IPS-18c (cell line): ENCODE measurements at regions not wholly inside any gene's neighbourhood (a gene's known extent, or its start where the extent isn't known, plus 50 kb on each side); places are given as distances from the start of the nearest gene placed in this dataset.
"Not testable (repeated sequence)": the region's sequence is repeated elsewhere in the genome, so short reads cannot be mapped to it uniquely, and the experiment has no call there.

Experiments used
- H3K4me3 ChIP-seq: 2 replicates; pipeline ENCODE4 v1.7.0; 2013; ENCODE audit warnings: low read depth, mild to moderate bottlenecking, low read length, moderate library complexity; ENCODE audit not compliant: insufficient read depth
- H3K9me3 ChIP-seq: one replicate; pipeline ENCODE4 v1.6.1; 2013; ENCODE audit warnings: mild to moderate bottlenecking, low read length, moderate library complexity; ENCODE audit not compliant: control insufficient read depth, insufficient read depth

- no peaks in the 10 kb centered on the region for H3K9me3 ChIP-seq
- no peak overlapping the region for H3K4me3 ChIP-seq
Measured at GRCh38 chr4:54395013-54395527, 166.0 kb downstream of the PDGFRA start.

- Histone ChIP-seq H3K4me3 (no peak overlapping the region), H3K9me3 (no peaks in the 10 kb centered on the region)
Measured at GRCh38 chr4:54400188-54400587, 171.1 kb downstream of the PDGFRA start.

GRCh38 chr4:54400802-54401201 lies 171.7 kb downstream of the PDGFRA start:
- no peaks in the 10 kb centered on the region for H3K9me3 ChIP-seq
- H3K4me3 ChIP-seq, result no peak overlapping the region

- H3K9me3 ChIP-seq, result no peaks in the 10 kb centered on the region
- H3K4me3 ChIP-seq, result no peak overlapping the region
Measured at GRCh38 chr4:54402880-54403480, 173.9 kb downstream of the PDGFRA start.

GRCh38 chr4:54403700-54404453 lies 174.8 kb downstream of the PDGFRA start:
- H3K9me3 ChIP-seq, result no peaks in the 10 kb centered on the region
- no peak overlapping the region for H3K4me3 ChIP-seq

GRCh38 chr4:54409270-54409817 lies 180.3 kb downstream of the PDGFRA start:
- H3K4me3 ChIP-seq, H3K9me3 ChIP-seq: not testable (repeated sequence)

- Histone ChIP-seq H3K9me3 (peaks cover 2% of the 10 kb centered on the region), H3K4me3 (no peak overlapping the region)
Measured at GRCh38 chr4:54414545-54414944, 185.5 kb downstream of the PDGFRA start.

- H3K4me3 ChIP-seq, result no peak overlapping the region
- peaks cover 2% of the 10 kb centered on the region for H3K9me3 ChIP-seq
Measured at GRCh38 chr4:54417476-54417875, 188.4 kb downstream of the PDGFRA start.

- no peak overlapping the region for H3K4me3 ChIP-seq
- H3K9me3 ChIP-seq, result peaks cover 2% of the 10 kb centered on the region
Measured at GRCh38 chr4:54418468-54418867, 189.4 kb downstream of the PDGFRA start.

GRCh38 chr4:54423066-54423465 lies 194.0 kb downstream of the PDGFRA start:
- Histone ChIP-seq H3K9me3 (peaks cover 2% of the 10 kb centered on the region), H3K4me3 (no peak overlapping the region)

- peaks cover 2% of the 10 kb centered on the region for H3K9me3 ChIP-seq
- no peak overlapping the region for H3K4me3 ChIP-seq
Measured at GRCh38 chr4:54427826-54428225, 198.7 kb downstream of the PDGFRA start.

GRCh38 chr4:54428940-54429339 lies 199.8 kb downstream of the PDGFRA start:
- Histone ChIP-seq H3K4me3 (no peak overlapping the region), H3K9me3 (peaks cover 1% of the 10 kb centered on the region)

GRCh38 chr4:54433686-54434085 lies 204.6 kb downstream of the PDGFRA start:
- Histone ChIP-seq H3K9me3 (no peaks in the 10 kb centered on the region), H3K4me3 (no peak overlapping the region)

- no peak overlapping the region for H3K4me3 ChIP-seq
- no peaks in the 10 kb centered on the region for H3K9me3 ChIP-seq
Measured at GRCh38 chr4:54439831-54440243, 210.7 kb downstream of the PDGFRA start.

- Histone ChIP-seq H3K9me3 (no peaks in the 10 kb centered on the region), H3K4me3 (no peak overlapping the region)
Measured at GRCh38 chr4:54440394-54441136, 211.5 kb downstream of the PDGFRA start.

GRCh38 chr4:54445866-54446265 lies 211.9 kb upstream of the KIT start:
- H3K4me3 ChIP-seq, result no peak overlapping the region
- H3K9me3 ChIP-seq, result peaks cover 2% of the 10 kb centered on the region

GRCh38 chr4:54446581-54446980 lies 211.2 kb upstream of the KIT start:
- Histone ChIP-seq H3K9me3 (peaks cover 4% of the 10 kb centered on the region), H3K4me3 (no peak overlapping the region)

- H3K9me3 ChIP-seq, result peaks cover 4% of the 10 kb centered on the region
- no peak overlapping the region for H3K4me3 ChIP-seq
Measured at GRCh38 chr4:54447304-54447703, 210.5 kb upstream of the KIT start.
